BJ (cell line): ENCODE measurements at regions not wholly inside any gene's neighbourhood (a gene's known extent, or its start where the extent isn't known, plus 50 kb on each side); places are given as distances from the start of the nearest gene placed in this dataset.
"Not testable (repeated sequence)": the region's sequence is repeated elsewhere in the genome, so short reads cannot be mapped to it uniquely, and the experiment has no call there.

Experiments
- CTCF ChIA-PET: fragments of 350-600 bp; formaldehyde crosslinking; extraction: SDS; loops from one replicate; lab custom pipeline; 2021; ENCODE audit warnings: antibody characterized with exemption, inconsistent platforms; lab: Yijun Ruan, JAX
- POLR2A ChIA-PET: fragments of 300-600 bp; sonication (Branson Sonifier 250); formaldehyde crosslinking; extraction: SDS; loops from one replicate; lab custom pipeline; 2021; ENCODE audit warnings: antibody characterized with exemption; lab: Charles Lee
- DNase-seq: peaks from one replicate; pipeline ENCODE4 v3.0.0-alpha.2; 2011; ENCODE audit warnings: low read depth
- H3K27me3 ChIP-seq: 2 replicates; pipeline ENCODE4 v1.6.0; 2011; ENCODE audit warnings: low read length; ENCODE audit not compliant: control insufficient read depth, insufficient read depth
- H3K36me3 ChIP-seq: 2 replicates; pipeline ENCODE4 v1.5.1; 2011; ENCODE audit warnings: low read length; ENCODE audit not compliant: control insufficient read depth, insufficient read depth
- H3K4me3 ChIP-seq: 2 replicates; pipeline ENCODE4 v1.5.1; 2011; ENCODE audit warnings: low read depth, mild to moderate bottlenecking, control low read depth, low read length
- TF ChIP-seq, protein P1 (sequence below): IDR thresholded peaks from 2 replicates; pipeline ENCODE4 v1.5.1; 2011; ENCODE audit warnings: low read depth, mild to moderate bottlenecking, control low read depth, inconsistent platforms, low read length, moderate library complexity; ENCODE audit not compliant: insufficient read depth

DNA sequence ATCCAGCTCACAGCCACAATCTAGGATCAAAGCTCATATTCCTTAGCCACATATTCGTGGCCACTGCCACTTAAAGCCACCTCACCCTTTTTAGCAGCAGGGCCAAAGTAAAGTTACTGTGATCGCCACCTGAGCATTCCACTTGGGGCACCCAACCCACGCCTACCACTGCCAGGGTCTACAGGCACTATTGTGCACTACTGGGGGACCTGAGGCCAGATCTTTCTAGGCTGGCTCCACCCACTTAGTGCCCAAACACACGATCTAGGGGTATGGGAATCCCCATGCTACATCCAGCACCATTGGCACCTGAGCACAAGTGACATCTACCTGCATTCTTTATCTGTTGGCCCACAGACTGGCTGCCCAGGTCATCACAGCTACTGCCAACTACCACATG lies 517.9 kb upstream of the PRR20A start:
- H3K4me3 ChIP-seq = no peak overlapping the region
- CTCF ChIA-PET = no interaction called here
- DNase-seq = no peak
- no peaks in the 10 kb centered on the region for H3K36me3 ChIP-seq
- POLR2A ChIA-PET = no interaction called here
- TF ChIP-seq, protein P1, sequence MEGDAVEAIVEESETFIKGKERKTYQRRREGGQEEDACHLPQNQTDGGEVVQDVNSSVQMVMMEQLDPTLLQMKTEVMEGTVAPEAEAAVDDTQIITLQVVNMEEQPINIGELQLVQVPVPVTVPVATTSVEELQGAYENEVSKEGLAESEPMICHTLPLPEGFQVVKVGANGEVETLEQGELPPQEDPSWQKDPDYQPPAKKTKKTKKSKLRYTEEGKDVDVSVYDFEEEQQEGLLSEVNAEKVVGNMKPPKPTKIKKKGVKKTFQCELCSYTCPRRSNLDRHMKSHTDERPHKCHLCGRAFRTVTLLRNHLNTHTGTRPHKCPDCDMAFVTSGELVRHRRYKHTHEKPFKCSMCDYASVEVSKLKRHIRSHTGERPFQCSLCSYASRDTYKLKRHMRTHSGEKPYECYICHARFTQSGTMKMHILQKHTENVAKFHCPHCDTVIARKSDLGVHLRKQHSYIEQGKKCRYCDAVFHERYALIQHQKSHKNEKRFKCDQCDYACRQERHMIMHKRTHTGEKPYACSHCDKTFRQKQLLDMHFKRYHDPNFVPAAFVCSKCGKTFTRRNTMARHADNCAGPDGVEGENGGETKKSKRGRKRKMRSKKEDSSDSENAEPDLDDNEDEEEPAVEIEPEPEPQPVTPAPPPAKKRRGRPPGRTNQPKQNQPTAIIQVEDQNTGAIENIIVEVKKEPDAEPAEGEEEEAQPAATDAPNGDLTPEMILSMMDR = no peak
- no peaks in the 10 kb centered on the region for H3K27me3 ChIP-seq

DNA sequence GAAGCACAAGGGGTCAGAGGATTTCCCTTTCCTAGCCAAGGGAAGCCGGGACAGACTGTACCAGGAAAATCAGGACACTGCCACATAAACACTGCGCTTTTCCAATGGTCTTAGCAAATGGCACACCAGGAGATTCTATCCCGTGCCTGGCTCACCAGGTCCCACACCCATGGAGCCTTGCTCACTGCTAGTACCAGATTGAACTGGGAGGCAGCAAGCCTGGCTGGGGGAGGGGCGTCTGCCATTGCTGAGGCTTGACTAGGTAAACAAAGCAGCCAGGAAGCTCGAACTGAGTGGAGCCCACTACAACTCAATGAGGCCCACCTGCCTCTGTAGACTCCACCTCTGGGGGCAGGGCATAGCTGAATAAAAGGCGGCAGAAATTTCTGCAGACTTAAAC lies 511.8 kb upstream of the PRR20A start:
- CTCF ChIA-PET = not testable (repeated sequence)

DNA sequence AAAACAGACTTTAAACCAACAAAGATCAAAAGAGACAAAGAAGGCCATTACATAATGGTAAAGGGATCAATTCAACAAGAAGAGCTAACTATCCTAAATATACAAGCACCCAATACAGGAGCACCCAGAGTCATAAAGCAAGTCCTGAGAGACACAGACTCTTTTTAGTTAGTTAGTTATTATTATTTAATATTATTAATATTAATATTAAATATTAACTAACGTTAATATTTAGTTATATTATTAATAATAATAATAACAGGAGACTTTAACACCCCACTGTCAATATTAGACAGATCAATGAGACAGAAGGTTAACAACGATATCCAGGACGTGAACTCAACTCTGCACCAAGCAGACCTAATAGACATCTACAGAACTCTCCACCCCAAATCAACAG lies 509.7 kb upstream of the PRR20A start:
- H3K27me3 ChIP-seq, H3K36me3 ChIP-seq, DNase-seq, POLR2A ChIA-PET, H3K4me3 ChIP-seq, CTCF ChIA-PET: not testable (repeated sequence)

More for the DNA sequence above, 511.8 kb upstream of the PRR20A start:
- DNase-seq, POLR2A ChIA-PET, H3K4me3 ChIP-seq, H3K36me3 ChIP-seq, H3K27me3 ChIP-seq: not testable (repeated sequence)

DNA sequence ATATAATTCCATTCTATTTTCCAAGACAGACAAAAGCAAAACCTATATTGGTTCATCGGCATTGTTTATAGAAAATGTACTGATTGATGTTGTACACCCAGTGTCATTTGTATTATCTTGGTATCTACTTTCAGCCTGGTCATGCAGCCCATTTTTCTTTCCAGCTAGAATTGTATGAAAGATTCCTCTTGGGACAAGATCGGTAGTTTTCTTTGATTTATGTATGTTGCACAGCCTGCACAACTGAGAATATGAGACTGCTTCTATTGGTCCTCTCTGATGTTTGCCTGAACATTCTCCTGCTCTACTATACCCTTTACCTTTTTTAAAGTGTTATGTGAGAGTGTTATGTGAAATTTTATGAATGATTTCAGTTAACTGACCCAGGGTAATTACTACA lies 487.7 kb upstream of the PRR20A start:
- H3K27me3 ChIP-seq = no peaks in the 10 kb centered on the region
- CTCF ChIA-PET = no interaction called here
- H3K36me3 ChIP-seq = no peaks in the 10 kb centered on the region
- TF ChIP-seq, protein P1 = no peak
- POLR2A ChIA-PET = no interaction called here
- H3K4me3 ChIP-seq = no peak overlapping the region
- DNase-seq = no peak

DNA sequence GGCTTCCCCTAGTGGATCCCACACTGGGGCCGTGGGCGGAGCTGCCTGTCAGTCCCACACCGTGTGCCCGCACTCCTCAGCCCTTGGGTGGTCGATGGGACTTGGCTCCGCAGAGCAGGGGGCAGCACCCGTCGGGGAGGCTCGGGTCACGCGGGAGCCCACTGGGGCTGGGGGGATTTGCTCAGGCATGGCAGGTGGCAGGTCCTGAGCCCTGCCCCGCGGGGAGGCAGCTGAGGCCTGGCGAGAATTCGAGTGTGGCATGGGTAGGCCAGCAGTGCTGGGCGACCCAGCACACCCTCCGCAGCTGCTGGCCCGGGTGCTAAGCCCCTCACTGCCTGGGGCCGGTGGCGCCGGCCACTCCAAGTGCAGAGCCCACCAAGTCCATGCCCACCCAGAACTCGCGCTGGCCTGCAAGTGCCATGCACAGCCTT lies 481.7 kb upstream of the PRR20A start:
- DNase-seq = no peak

DNA sequence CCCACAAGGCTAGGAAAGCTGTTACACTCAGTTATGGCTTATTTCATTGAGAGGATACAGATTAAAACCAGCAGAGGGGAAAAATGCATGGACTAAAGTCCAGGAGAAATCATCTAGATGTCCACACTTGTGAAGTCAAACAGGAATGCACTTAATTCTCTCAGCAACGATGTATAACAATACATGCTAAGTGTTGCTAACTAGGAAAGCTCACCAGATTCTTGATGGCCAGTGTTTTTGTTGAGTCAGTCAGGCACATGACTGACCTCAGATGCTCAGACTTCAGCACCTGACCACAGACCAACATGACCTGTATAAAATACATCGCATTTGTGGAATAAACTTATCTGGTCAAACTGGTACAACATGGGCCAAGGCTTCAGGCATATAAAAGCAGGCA lies 470.2 kb upstream of the PRR20A start:
- Histone ChIP-seq H3K27me3 (no peaks in the 10 kb centered on the region), H3K4me3 (no peak overlapping the region), H3K36me3 (no peaks in the 10 kb centered on the region)
- ChIA-PET POLR2A (no interaction called here), CTCF (no interaction called here)
- TF ChIP-seq, protein P1 = no peak
- DNase-seq = no peak

More for the DNA sequence above, 481.7 kb upstream of the PRR20A start:
- no peaks in the 10 kb centered on the region for H3K36me3 ChIP-seq
- CTCF ChIA-PET = interaction anchor here (0.8 kb wide), 1 partner anchor 9 kb away, joined by 3 read pairs; no protein-coding TSS in a partner anchor
- POLR2A ChIA-PET = no interaction called here
- TF ChIP-seq, protein P1 = no peak
- no peak overlapping the region for H3K4me3 ChIP-seq
- H3K27me3 ChIP-seq = no peaks in the 10 kb centered on the region
